Loucy (cell line): ENCODE measurements at regions not wholly inside any gene's neighbourhood (a gene's known extent, or its start where the extent isn't known, plus 50 kb on each side); places are given as distances from the start of the nearest gene placed in this dataset.

Experiments
- H2AFZ ChIP-seq: fragments of 200-600 bp; sonication (generic); 2 replicates; pipeline ENCODE4 v1.6.0; 2016; ENCODE audit warnings: antibody characterized with exemption, mild to moderate bottlenecking, low read length, moderate library complexity
- H3F3A ChIP-seq: fragments of 200-600 bp; 2 replicates; pipeline ENCODE4 v1.6.0; 2016; ENCODE audit warnings: antibody characterized with exemption, low read depth, mild to moderate bottlenecking
- H3K27me3 ChIP-seq: fragments of 200-600 bp; sonication (generic); 2 replicates; pipeline ENCODE4 v1.6.1; 2014; ENCODE audit warnings: low read length, mild to moderate bottlenecking; ENCODE audit not compliant: insufficient read depth, poor library complexity, severe bottlenecking
- H3K36me3 ChIP-seq: fragments of 200-600 bp; sonication (generic); 2 replicates; pipeline ENCODE4 v1.6.1; 2016; ENCODE audit warnings: low read length; ENCODE audit not compliant: insufficient read depth
- H3K4me1 ChIP-seq: fragments of 200-600 bp; sonication (generic); 2 replicates; pipeline ENCODE4 v1.5.1; 2014; ENCODE audit warnings: low read length, mild to moderate bottlenecking; ENCODE audit not compliant: insufficient read depth, poor library complexity, severe bottlenecking
- H3K4me2 ChIP-seq: fragments of 200-600 bp; sonication (generic); 2 replicates; pipeline ENCODE4 v1.6.0; 2014; ENCODE audit warnings: antibody characterized with exemption, low read length, low read depth, mild to moderate bottlenecking; ENCODE audit not compliant: poor library complexity, severe bottlenecking
- H3K4me3 ChIP-seq: fragments of 200-600 bp; sonication (generic); 2 replicates; pipeline ENCODE4 v1.5.1; 2014; ENCODE audit warnings: low read length, mild to moderate bottlenecking, mixed read lengths; ENCODE audit not compliant: poor library complexity, severe bottlenecking
- H3K79me2 ChIP-seq: fragments of 200-600 bp; sonication (generic); 2 replicates; pipeline ENCODE4 v1.6.1; 2014; ENCODE audit warnings: low read length; ENCODE audit not compliant: insufficient read depth
- H3K9ac ChIP-seq: fragments of 200-600 bp; sonication (generic); 2 replicates; pipeline ENCODE4 v1.6.0; 2014; ENCODE audit warnings: mild to moderate bottlenecking, low read depth, low read length, moderate library complexity; ENCODE audit not compliant: poor library complexity, severe bottlenecking
- H3K9me2 ChIP-seq: fragments of 200-600 bp; sonication (generic); replicated peaks from 2 replicates; pipeline ENCODE4 v1.6.1; 2016; ENCODE audit warnings: low read depth, low read length, mixed read lengths
- H3K9me3 ChIP-seq: fragments of 200-600 bp; sonication (generic); 2 replicates; pipeline ENCODE4 v1.6.1; 2014; ENCODE audit warnings: mild to moderate bottlenecking, antibody characterized with exemption, low read length, low read depth; ENCODE audit not compliant: insufficient read depth
- H4K20me1 ChIP-seq: fragments of 200-600 bp; sonication (generic); 2 replicates; pipeline ENCODE4 v1.6.0; 2014; ENCODE audit warnings: antibody characterized with exemption, low read length, mild to moderate bottlenecking; ENCODE audit not compliant: insufficient read depth, poor library complexity, severe bottlenecking
- CTCF ChIP-seq: fragments of 200-600 bp; sonication (generic); conservative IDR thresholded peaks from 2 replicates; pipeline ENCODE4 v1.5.1; 2014; ENCODE audit warnings: mild to moderate bottlenecking, antibody characterized with exemption, low read length
- EZH2phosphoT487 ChIP-seq: fragments of 200-600 bp; IDR thresholded peaks from 2 replicates; pipeline ENCODE4 v1.6.1; 2018; ENCODE audit warnings: antibody characterized with exemption, mild to moderate bottlenecking, moderate library complexity, borderline replicate concordance

DNA sequence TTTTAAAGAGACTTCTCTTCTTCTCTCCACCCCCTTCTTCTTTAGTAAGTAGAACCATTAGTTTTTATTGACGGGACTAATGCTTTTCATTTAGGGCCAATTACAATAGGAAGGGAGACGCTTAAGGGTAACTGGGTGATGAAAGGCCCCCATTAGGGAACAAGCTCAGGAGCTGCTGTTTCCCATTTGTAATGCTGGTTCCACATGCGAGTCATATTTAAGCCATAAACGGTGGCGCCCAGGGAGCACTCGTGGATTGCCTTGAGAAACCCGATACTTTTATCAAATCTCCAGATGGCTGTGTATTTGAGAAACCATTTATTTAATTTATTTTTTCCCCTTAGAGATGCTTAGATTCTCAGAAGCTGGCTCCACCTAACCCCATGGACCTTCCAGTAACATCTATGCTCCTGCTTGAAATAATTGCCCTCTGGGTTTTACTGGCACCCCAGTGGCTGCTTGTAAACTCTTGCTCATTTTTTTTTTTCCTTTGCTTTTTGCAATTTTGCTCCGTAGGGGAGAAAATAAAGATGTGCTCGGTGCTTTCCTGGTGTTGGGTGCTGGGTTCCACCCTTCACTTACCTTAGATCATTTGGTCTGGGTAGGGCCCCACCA is 124.2 kb upstream of the MSX1 start:
- H3K9me3 ChIP-seq = 0 out of 2 replicates have a peak, but pooled peaks cover 5% of the 10 kb centered on the region
- H4K20me1 ChIP-seq = no peaks in the 10 kb centered on the region
- no peaks in the 10 kb centered on the region for H3K9me2 ChIP-seq
- no peak overlapping the region for H2AFZ ChIP-seq
- H3K9ac ChIP-seq = no peak overlapping the region
- no peaks in the 10 kb centered on the region for H3F3A ChIP-seq
- H3K27me3 ChIP-seq = no peaks in the 10 kb centered on the region
- TF ChIP-seq CTCF (no peak), EZH2phosphoT487 (no peak)
- no peak overlapping the region for H3K4me3 ChIP-seq
- H3K4me2 ChIP-seq = no peak overlapping the region
- H3K4me1 ChIP-seq = no peaks in the 10 kb centered on the region
- no peaks in the 10 kb centered on the region for H3K79me2 ChIP-seq
- H3K36me3 ChIP-seq = no peaks in the 10 kb centered on the region

GRCh38 chr4:4734425-4734824 is 125.0 kb upstream of the MSX1 start:
- Histone ChIP-seq H3K9ac (no peak overlapping the region), H3K36me3 (no peaks in the 10 kb centered on the region), H3K9me2 (no peaks in the 10 kb centered on the region), H3F3A (no peaks in the 10 kb centered on the region), H3K4me3 (no peak overlapping the region), H3K79me2 (no peaks in the 10 kb centered on the region), H3K4me1 (no peaks in the 10 kb centered on the region), H3K4me2 (no peak overlapping the region), H3K27me3 (no peaks in the 10 kb centered on the region), H3K9me3 (0 out of 2 replicates have a peak, but pooled peaks cover 5% of the 10 kb centered on the region), H4K20me1 (no peaks in the 10 kb centered on the region), H2AFZ (no peak overlapping the region)
- TF ChIP-seq CTCF = no peak
- TF ChIP-seq EZH2phosphoT487 = no peak

DNA sequence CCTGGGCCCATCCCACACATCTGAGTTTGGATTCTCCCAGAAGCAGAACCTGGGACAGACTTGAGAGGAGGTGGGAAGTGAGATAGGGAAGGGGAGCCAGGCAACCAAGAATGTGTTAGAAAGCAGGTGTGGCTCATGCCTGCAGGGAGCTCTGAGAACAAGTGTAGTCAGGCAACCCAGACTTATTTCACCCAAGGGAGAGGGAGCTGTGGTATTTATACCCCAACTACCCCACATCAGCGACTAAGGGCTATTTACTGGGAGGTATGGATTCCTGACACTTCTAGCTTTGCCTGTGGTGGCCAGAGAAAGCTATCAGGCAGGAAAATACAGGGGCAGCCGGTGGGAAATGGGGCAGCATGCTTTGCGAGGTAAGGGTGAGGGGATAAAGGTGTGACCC is 125.8 kb upstream of the MSX1 start:
- no peak overlapping the region for H3K4me3 ChIP-seq
- TF ChIP-seq CTCF = no peak
- no peak for TF ChIP-seq EZH2phosphoT487
- H4K20me1 ChIP-seq = no peaks in the 10 kb centered on the region
- H3K79me2 ChIP-seq = no peaks in the 10 kb centered on the region
- H3K9ac ChIP-seq = no peak overlapping the region
- no peaks in the 10 kb centered on the region for H3F3A ChIP-seq
- H3K36me3 ChIP-seq = no peaks in the 10 kb centered on the region
- H3K4me2 ChIP-seq = no peak overlapping the region
- H3K9me3 ChIP-seq = 0 out of 2 replicates have a peak, but pooled peaks cover 5% of the 10 kb centered on the region
- no peaks in the 10 kb centered on the region for H3K9me2 ChIP-seq
- no peaks in the 10 kb centered on the region for H3K4me1 ChIP-seq
- H3K27me3 ChIP-seq = no peaks in the 10 kb centered on the region
- no peak overlapping the region for H2AFZ ChIP-seq
